ENCODE measurements at regions not wholly inside any gene's neighbourhood (a gene's known extent, or its start where the extent isn't known, plus 50 kb on each side); places are given as distances from the start of the nearest gene placed in this dataset.

DNA sequence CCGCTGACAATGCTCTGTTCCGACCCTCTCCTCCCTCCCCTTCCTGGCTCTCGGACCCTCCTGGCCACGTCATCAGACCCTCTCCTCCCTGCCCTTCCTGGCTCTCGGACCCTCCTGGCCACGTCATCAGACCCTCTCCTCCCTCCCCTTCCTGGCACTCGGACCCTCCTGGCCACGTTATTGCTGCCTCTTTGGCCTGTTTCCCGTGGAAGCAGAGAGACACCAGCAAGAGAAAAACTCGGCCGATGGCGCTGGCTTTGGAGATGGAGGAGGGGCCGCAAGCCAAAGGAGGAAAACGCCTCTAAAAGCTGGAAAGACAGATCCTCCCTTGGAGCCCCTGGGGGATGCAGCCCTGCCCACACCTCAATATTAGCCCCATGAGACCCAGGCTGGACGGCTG lies 463.3 kb downstream of the BRD1 start:
- ATAC-seq (ENCODE audit: low read depth): no peak
- Histone ChIP-seq H3K9me1 (ENCODE audit: insufficient read depth, low read length) (no peaks in the 10 kb centered on the region), H3K18ac (ENCODE audit: low read depth, low read length) (no peak overlapping the region), H3K14ac (replicated peaks; ENCODE audit: low read depth, low read length) (no peak overlapping the region), H3K4me3 (ENCODE audit: insufficient read depth, low read depth, low read length) (no peak overlapping the region), H2BK15ac (ENCODE audit: low read depth, low read length) (no peak overlapping the region), H2AFZ (replicated peaks; ENCODE audit: low read length, poor library complexity) (no peak overlapping the region), H3K36me3 (ENCODE audit: control insufficient read depth, insufficient read depth, low read length) (no peaks in the 10 kb centered on the region), H3K9ac (ENCODE audit: low read depth, low read length) (no peak overlapping the region), H2AK5ac (ENCODE audit: low read depth, low read length) (no peak overlapping the region), H3K4ac (ENCODE audit: low read depth, low read length) (no peak overlapping the region), H2BK120ac (ENCODE audit: low read depth, low read length) (no peak overlapping the region), H3K9me3 (ENCODE audit: control insufficient read depth, insufficient read depth, low read length) (peaks cover 47% of the 10 kb centered on the region), H3K56ac (ENCODE audit: extremely low read depth, insufficient read depth, low read length) (no peak overlapping the region), H4K91ac (ENCODE audit: insufficient read depth, low read depth, low read length) (no peak overlapping the region), H2AK9ac (replicated peaks; ENCODE audit: low read depth, low read length, poor library complexity) (no peak overlapping the region), H3K27ac (ENCODE audit: insufficient read depth, low read length) (no peak overlapping the region), H2BK20ac (ENCODE audit: low read depth, low read length) (no peak overlapping the region), H3K27me3 (ENCODE audit: control insufficient read depth, insufficient read depth, low read length) (no peaks in the 10 kb centered on the region), H3K4me1 (ENCODE audit: control insufficient read depth, insufficient read depth, low read length) (no peaks in the 10 kb centered on the region), H4K5ac (ENCODE audit: low read depth, low read length) (no peak overlapping the region), H3K23ac (ENCODE audit: low read depth, low read length) (no peak overlapping the region), H2BK5ac (ENCODE audit: low read depth, low read length, poor library complexity, severe bottlenecking) (no peak overlapping the region), H4K20me1 (ENCODE audit: insufficient read depth, low read length) (no peaks in the 10 kb centered on the region), H3K79me1 (ENCODE audit: low read depth in 1 of 2, low read length in 2 of 2) (no peaks in the 10 kb centered on the region), H3K4me2 (ENCODE audit: low read depth, low read length) (no peak overlapping the region), H4K8ac (ENCODE audit: low read depth in 2 of 2, low read length in 2 of 2) (no peak overlapping the region)
- intact Hi-C loops (cut with micrococcal nuclease): no loop called here
- no peak for DNase-seq
- ChIA-PET POLR2A (ENCODE audit: unreplicated experiment) (no interaction called here), CTCF (no interaction called here)
- BruUV-seq (replicated peaks): no TSS peak
- in situ Hi-C loops (cut with MboI; ENCODE audit: low sequenced_read_pairs): no loop called here
- no peak for TF ChIP-seq RCOR1 (IDR thresholded peaks at IDR 0.05; ENCODE audit: insufficient replicate concordance, low read length)
- no peak for TF ChIP-seq FOS (IDR thresholded peaks at IDR 0.05; ENCODE audit: low read depth, low read length)
- TF ChIP-seq POLR2A (IDR thresholded peaks at IDR 0.05; ENCODE audit: low read depth, low read length): no peak
- no peak for TF ChIP-seq NFE2L2 (IDR thresholded peaks at IDR 0.05; ENCODE audit: low read depth, low read length)
- TF ChIP-seq MXI1 (IDR thresholded peaks at IDR 0.05; ENCODE audit: borderline replicate concordance, low read depth, low read length): no peak
- TF ChIP-seq, protein P1, sequence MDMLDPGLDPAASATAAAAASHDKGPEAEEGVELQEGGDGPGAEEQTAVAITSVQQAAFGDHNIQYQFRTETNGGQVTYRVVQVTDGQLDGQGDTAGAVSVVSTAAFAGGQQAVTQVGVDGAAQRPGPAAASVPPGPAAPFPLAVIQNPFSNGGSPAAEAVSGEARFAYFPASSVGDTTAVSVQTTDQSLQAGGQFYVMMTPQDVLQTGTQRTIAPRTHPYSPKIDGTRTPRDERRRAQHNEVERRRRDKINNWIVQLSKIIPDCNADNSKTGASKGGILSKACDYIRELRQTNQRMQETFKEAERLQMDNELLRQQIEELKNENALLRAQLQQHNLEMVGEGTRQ (IDR thresholded peaks at IDR 0.05; ENCODE audit: low read depth, low read length): no peak
- TF ChIP-seq, protein P2, sequence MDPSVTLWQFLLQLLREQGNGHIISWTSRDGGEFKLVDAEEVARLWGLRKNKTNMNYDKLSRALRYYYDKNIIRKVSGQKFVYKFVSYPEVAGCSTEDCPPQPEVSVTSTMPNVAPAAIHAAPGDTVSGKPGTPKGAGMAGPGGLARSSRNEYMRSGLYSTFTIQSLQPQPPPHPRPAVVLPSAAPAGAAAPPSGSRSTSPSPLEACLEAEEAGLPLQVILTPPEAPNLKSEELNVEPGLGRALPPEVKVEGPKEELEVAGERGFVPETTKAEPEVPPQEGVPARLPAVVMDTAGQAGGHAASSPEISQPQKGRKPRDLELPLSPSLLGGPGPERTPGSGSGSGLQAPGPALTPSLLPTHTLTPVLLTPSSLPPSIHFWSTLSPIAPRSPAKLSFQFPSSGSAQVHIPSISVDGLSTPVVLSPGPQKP (IDR thresholded peaks at IDR 0.05; ENCODE audit: borderline replicate concordance, low read depth, low read length): no peak
- no peak for TF ChIP-seq RFX5 (IDR thresholded peaks at IDR 0.05; ENCODE audit: low read depth, low read length)
- TF ChIP-seq SMC3 (IDR thresholded peaks at IDR 0.05; ENCODE audit: low read depth, low read length): no peak
- no peak for TF ChIP-seq CHD1 (IDR thresholded peaks at IDR 0.05; ENCODE audit: low read depth, low read length)
- no peak for TF ChIP-seq CEBPB (IDR thresholded peaks at IDR 0.05; ENCODE audit: low read depth, low read length)
- TF ChIP-seq MAFK (IDR thresholded peaks at IDR 0.05; ENCODE audit: low read depth, low read length): no peak
- no peak for TF ChIP-seq MAZ (IDR thresholded peaks at IDR 0.05; ENCODE audit: borderline replicate concordance, low read depth, low read length)
- TF ChIP-seq, protein P3, sequence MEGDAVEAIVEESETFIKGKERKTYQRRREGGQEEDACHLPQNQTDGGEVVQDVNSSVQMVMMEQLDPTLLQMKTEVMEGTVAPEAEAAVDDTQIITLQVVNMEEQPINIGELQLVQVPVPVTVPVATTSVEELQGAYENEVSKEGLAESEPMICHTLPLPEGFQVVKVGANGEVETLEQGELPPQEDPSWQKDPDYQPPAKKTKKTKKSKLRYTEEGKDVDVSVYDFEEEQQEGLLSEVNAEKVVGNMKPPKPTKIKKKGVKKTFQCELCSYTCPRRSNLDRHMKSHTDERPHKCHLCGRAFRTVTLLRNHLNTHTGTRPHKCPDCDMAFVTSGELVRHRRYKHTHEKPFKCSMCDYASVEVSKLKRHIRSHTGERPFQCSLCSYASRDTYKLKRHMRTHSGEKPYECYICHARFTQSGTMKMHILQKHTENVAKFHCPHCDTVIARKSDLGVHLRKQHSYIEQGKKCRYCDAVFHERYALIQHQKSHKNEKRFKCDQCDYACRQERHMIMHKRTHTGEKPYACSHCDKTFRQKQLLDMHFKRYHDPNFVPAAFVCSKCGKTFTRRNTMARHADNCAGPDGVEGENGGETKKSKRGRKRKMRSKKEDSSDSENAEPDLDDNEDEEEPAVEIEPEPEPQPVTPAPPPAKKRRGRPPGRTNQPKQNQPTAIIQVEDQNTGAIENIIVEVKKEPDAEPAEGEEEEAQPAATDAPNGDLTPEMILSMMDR (conservative IDR thresholded peaks at IDR 0.05; ENCODE audit: low read depth, low read length): no peak
- TF ChIP-seq RAD21 (IDR thresholded peaks at IDR 0.05; ENCODE audit: low read length): no peak
- TF ChIP-seq BHLHE40 (IDR thresholded peaks at IDR 0.05; ENCODE audit: low read depth, low read length): no peak
- dilution Hi-C loops (cut with HindIII; ENCODE audit: low sequenced_read_pairs, unreplicated experiment): no loop called here
- 58% methylated on average over 7 of the region's 15 CpGs; no CpG with 5 or more reads in 1 of the 2 experiments for WGBS, 2 experiments (ENCODE audit: extremely low coverage in 2 of 2, insufficient read length in 1 of 2)

Data from IMR-90 (cell line).